Tibial nerve (tissue), 3 donors: ENCODE measurements at regions not wholly inside any gene's neighbourhood (a gene's known extent, or its start where the extent isn't known, plus 50 kb on each side); places are given as distances from the start of the nearest gene placed in this dataset.

Experiments used
- POLR2A ChIP-seq, 2 donors: fragments of 450-650 bp; IDR thresholded peaks; one replicate each; pipeline ENCODE4 v1.6.1; 2017; ENCODE audit warnings: antibody characterized with exemption in 2 of 2, mild to moderate bottlenecking in 2 of 2, moderate library complexity in 2 of 2
- TF ChIP-seq, protein P1 (sequence below), 5 experiments: fragments of 200-600 bp in 3 of 5; fragments of 450-650 bp in 2 of 5; sonication (generic) in 3 of 5; IDR thresholded peaks; one replicate each; pipeline ENCODE4 v1.5.1; 2016 to 2019; ENCODE audit warnings: antibody characterized with exemption in 5 of 5, mild to moderate bottlenecking in 3 of 5, moderate library complexity in 2 of 5

DNA sequence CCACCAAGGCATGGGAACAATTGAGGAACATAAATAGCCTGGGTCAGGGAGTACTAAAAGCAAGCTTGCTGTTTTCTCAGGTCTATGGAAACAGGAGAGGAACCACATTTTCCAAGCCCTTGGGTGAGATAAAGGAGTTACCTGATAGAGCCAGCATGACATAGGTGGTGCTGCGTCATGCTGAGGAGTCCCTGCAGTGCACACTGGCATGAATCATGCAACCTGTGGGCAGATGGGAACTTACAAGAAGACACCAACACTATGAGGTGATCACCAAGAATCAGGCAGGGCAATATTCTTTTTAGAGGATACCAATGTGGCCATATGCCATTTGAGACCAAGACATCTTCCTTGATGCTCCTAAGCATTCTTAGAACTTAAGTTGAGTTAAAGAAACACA is 531.8 kb downstream of the ZEB2 start:
- TF ChIP-seq, protein P1, sequence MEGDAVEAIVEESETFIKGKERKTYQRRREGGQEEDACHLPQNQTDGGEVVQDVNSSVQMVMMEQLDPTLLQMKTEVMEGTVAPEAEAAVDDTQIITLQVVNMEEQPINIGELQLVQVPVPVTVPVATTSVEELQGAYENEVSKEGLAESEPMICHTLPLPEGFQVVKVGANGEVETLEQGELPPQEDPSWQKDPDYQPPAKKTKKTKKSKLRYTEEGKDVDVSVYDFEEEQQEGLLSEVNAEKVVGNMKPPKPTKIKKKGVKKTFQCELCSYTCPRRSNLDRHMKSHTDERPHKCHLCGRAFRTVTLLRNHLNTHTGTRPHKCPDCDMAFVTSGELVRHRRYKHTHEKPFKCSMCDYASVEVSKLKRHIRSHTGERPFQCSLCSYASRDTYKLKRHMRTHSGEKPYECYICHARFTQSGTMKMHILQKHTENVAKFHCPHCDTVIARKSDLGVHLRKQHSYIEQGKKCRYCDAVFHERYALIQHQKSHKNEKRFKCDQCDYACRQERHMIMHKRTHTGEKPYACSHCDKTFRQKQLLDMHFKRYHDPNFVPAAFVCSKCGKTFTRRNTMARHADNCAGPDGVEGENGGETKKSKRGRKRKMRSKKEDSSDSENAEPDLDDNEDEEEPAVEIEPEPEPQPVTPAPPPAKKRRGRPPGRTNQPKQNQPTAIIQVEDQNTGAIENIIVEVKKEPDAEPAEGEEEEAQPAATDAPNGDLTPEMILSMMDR (IDR thresholded peaks at IDR 0.05), result no peak
- TF ChIP-seq POLR2A (IDR thresholded peaks at IDR 0.05), result no peak
